GM10248 (cell line): ENCODE measurements at regions not wholly inside any gene's neighbourhood (a gene's known extent, or its start where the extent isn't known, plus 50 kb on each side); places are given as distances from the start of the nearest gene placed in this dataset.

Experiments
- CTCF ChIA-PET: fragments of 300-600 bp; sonication (Branson Sonifier 250); formaldehyde crosslinking; extraction: SDS; loops from one replicate; lab custom pipeline; 2021; ENCODE audit warnings: antibody characterized with exemption; lab: Yijun Ruan, JAX
- POLR2A ChIA-PET: fragments of 350-650 bp; sonication (Branson Sonifier 250); formaldehyde crosslinking; extraction: SDS; loops from one replicate; lab custom pipeline; 2020; ENCODE audit warnings: antibody characterized with exemption; lab: Yijun Ruan, JAX
- DNase-seq: peaks from one replicate; pipeline ENCODE4 v3.0.0; 2012; ENCODE audit errors: extremely low spot score
- CTCF ChIP-seq: IDR thresholded peaks from 2 replicates; pipeline ENCODE4 v1.5.1; 2012; ENCODE audit warnings: mild to moderate bottlenecking, low read depth; ENCODE audit errors: extremely low read depth, missing control alignments, control extremely low read depth

GRCh38 chr1:2908081-2908480 lies 106.6 kb upstream of the TTC34 start:
- no peak for TF ChIP-seq CTCF
- ChIA-PET POLR2A (no interaction called here), CTCF (no interaction called here)
- DNase-seq = no peak

DNA sequence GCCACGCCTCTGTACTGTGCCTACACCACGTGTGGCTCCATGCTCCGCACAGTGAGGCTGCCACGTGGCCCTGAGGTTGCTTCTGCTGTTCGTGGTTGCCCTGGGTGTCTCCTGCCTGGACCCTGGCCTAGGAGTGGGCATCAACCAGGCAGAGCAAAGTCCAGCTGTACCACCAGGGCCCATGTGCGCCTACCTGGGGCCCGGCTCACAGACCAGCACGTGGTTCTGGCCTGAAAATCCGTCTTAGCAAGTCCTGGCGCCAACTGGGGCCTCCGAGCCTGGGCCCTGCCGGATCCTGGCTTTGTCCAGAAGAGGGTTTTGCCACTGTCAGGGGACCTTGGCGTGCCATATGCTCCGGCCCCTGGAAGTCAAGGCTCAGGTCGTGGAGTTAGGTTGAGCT lies 107.1 kb upstream of the TTC34 start:
- DNase-seq = no peak
- CTCF ChIA-PET = no interaction called here
- POLR2A ChIA-PET = no interaction called here

GRCh38 chr1:2909797-2910196 lies 108.3 kb upstream of the TTC34 start:
- ChIA-PET POLR2A (no interaction called here), CTCF (no interaction called here)
- TF ChIP-seq CTCF = no peak
- DNase-seq = no peak

More for the DNA sequence above, 107.1 kb upstream of the TTC34 start:
- TF ChIP-seq CTCF = no peak

DNA sequence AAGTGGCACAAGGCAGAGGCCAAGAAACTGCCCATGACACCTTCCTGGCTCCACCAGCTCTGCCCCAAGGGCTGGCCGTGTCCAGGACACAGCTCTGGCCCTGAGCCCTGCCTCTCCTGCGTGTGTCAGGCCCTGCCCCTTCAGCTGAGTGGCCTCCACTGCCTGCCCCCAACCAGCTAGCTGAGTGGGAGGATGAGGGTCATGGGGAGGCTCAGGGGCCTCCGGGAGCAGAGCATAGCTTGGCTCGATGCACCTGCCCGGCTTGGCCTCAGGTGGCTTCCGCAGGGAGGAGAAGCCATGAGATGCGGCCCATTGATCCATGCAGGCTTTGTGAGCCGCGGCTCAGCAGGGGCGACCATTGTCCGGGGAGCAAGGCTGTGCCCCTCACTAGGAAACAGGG lies 108.7 kb upstream of the TTC34 start:
- DNase-seq = no peak
- ChIA-PET CTCF (no interaction called here), POLR2A (no interaction called here)
- TF ChIP-seq CTCF = no peak

DNA sequence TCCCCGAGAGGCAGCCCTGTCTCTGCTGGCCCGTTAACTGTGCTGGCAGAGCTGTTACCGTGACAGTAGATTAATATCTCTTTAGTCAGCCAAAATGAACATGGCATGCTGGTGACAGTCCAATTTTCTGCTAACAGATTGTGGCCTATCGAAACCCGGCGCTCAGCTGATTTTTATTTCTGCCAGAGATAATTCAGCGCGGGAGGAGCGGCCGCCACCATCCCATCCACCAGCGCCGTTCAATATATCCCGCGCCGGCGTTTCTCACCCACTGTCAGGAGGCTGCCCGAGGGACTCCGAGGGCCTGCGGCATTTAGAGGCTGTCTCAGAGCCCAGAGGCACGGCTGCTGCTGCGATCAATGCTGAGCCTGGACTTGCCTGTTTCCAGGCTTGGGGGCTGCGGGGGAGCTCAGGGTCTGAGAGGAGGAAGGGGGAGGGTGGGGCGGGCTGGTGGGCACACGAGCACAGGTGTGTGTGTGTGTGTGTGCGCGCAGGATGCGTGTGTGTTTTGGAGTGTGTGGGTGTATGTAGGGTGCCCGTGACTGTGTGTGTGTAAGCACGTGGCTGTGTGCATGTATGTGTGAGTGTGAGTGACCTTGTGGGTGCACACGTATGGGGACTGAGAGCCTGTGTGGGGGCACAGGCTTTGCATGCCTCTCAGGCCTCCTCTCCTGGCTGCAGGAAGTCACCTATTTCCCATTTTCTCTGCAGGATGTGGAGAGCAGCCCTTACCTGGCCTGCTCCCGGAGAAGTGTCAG lies 109.7 kb upstream of the ACTRT2 start:
- ChIA-PET CTCF (no interaction called here), POLR2A (no interaction called here)
- DNase-seq = no peak
- no peak for TF ChIP-seq CTCF

GRCh38 chr1:2912424-2913061 lies 108.7 kb upstream of the ACTRT2 start:
- no peak for TF ChIP-seq CTCF
- POLR2A ChIA-PET = no interaction called here
- CTCF ChIA-PET = no interaction called here
- no peak for DNase-seq

DNA sequence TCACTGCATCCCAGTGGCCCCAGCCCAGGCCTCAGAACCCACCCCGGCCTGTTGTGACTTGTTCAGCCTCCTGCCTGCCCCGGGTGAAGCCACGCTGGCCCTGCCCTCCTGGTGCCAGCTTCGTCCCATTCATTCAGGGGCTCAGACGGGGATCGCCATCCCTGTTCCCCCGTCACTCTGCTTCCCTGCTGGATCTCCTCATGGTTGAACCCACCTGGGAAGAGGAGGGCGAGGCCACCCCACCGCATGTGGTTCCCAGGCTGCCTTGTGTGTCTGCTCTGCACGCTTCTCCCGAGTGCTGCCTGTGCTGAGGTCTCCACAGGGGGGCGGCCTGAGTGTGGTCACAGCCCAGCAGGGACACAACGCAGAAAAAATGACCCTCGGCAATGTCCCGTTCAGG lies 108.2 kb upstream of the ACTRT2 start:
- CTCF ChIA-PET = no interaction called here
- no peak for TF ChIP-seq CTCF
- DNase-seq = no peak
- POLR2A ChIA-PET = no interaction called here
